GM23248 (cell line): ENCODE measurements at regions not wholly inside any gene's neighbourhood (a gene's known extent, or its start where the extent isn't known, plus 50 kb on each side); places are given as distances from the start of the nearest gene placed in this dataset.

ENCODE experiments used
- DNase-seq: peaks from one replicate; pipeline ENCODE4 v3.0.0-alpha.2; 2015
- H2AFZ ChIP-seq: fragments of 200-600 bp; sonication (generic); 2 replicates; pipeline ENCODE4 v1.6.1; 2016; ENCODE audit warnings: antibody characterized with exemption
- H3F3A ChIP-seq: fragments of 200-600 bp; sonication (generic); 2 replicates; pipeline ENCODE4 v1.6.1; 2016; ENCODE audit warnings: mild to moderate bottlenecking, antibody characterized with exemption, mixed run types; ENCODE audit not compliant: insufficient read depth
- H3K27ac ChIP-seq: fragments of 200-600 bp; sonication (generic); 2 replicates; pipeline ENCODE4 v1.5.1; 2016; ENCODE audit warnings: mild to moderate bottlenecking
- H3K27me3 ChIP-seq: fragments of 200-600 bp; sonication (generic); replicated peaks from 2 replicates; pipeline ENCODE4 v1.6.1; 2016; ENCODE audit warnings: mild to moderate bottlenecking; ENCODE audit not compliant: insufficient read depth
- H3K36me3 ChIP-seq: fragments of 200-600 bp; sonication (generic); 2 replicates; pipeline ENCODE4 v1.6.1; 2016; ENCODE audit warnings: low read depth, mild to moderate bottlenecking
- H3K4me1 ChIP-seq: fragments of 200-600 bp; sonication (generic); 2 replicates; pipeline ENCODE4 v1.6.1; 2016; ENCODE audit warnings: mild to moderate bottlenecking; ENCODE audit not compliant: insufficient read depth
- H3K4me2 ChIP-seq: fragments of 200-600 bp; sonication (generic); one replicate; pipeline ENCODE4 v1.6.1; 2016; ENCODE audit warnings: mild to moderate bottlenecking; ENCODE audit not compliant: unreplicated experiment
- H3K4me3 ChIP-seq: fragments of 200-600 bp; sonication (generic); 2 replicates; pipeline ENCODE4 v1.5.1; 2016; ENCODE audit warnings: mild to moderate bottlenecking
- H3K79me2 ChIP-seq: fragments of 200-600 bp; sonication (generic); 2 replicates; pipeline ENCODE4 v1.6.1; 2016; ENCODE audit warnings: mild to moderate bottlenecking; ENCODE audit not compliant: insufficient read depth
- H3K9ac ChIP-seq: fragments of 200-600 bp; sonication (generic); 2 replicates; pipeline ENCODE4 v1.6.1; 2016; ENCODE audit warnings: mild to moderate bottlenecking
- H3K9me2 ChIP-seq: fragments of 200-600 bp; sonication (generic); 2 replicates; pipeline ENCODE4 v1.6.1; 2016; ENCODE audit warnings: mixed run types, mild to moderate bottlenecking, moderate library complexity; ENCODE audit not compliant: insufficient read depth
- H3K9me3 ChIP-seq: fragments of 200-600 bp; sonication (generic); one replicate; pipeline ENCODE4 v1.6.1; 2017; ENCODE audit warnings: low read depth
- H4K20me1 ChIP-seq: fragments of 200-600 bp; sonication (generic); 2 replicates; pipeline ENCODE4 v1.6.0; 2016; ENCODE audit not compliant: insufficient read depth
- EZH2 ChIP-seq: fragments of 200-600 bp; sonication (generic); IDR thresholded peaks from 2 replicates; pipeline ENCODE4 v1.6.1; 2018; ENCODE audit warnings: antibody characterized with exemption, mild to moderate bottlenecking; ENCODE audit not compliant: insufficient read depth, poor library complexity, severe bottlenecking
- EZH2phosphoT487 ChIP-seq: fragments of 200-600 bp; sonication (generic); IDR thresholded peaks from 2 replicates; pipeline ENCODE4 v1.6.1; 2018; ENCODE audit warnings: antibody characterized with exemption, moderate library complexity, mild to moderate bottlenecking, low read depth; ENCODE audit not compliant: insufficient read depth
- WGBS, 2 experiments: methylation state at CpG; one replicate each; pipeline ENCODE4 v1.1.6; 2015 to 2017; ENCODE audit warnings: low lambda C conversion rate in 2 of 2, low coverage in 1 of 2; ENCODE audit errors: missing lambda C conversion rate in 2 of 2; 5-methylcytosine and 5-hydroxymethylcytosine counted together
- in situ Hi-C: fragments of 300-500 bp; cut with MboI; formaldehyde crosslinking; loops from 2 replicates; pipeline ENCODE4 v1.15.0; 2020

DNA sequence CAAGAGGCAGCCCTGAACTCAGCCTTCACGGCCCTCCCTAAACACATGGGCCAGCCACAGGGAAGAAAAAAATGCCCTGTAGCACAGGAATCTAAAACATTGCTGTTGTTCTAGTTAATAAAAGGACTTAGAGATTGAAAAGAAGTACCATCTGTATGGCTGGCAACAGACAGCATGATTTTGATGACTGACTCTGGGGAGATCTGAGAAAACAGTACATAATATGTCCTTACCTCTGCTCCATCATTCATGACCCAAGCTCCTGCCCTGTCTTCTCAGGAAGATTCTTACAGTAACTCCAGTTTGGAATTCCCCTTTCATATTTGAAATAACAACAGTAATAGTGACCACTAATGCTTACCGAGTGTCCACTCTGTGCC, 244.2 kb downstream of the ETS1 start:
- Histone ChIP-seq H3F3A (peaks cover 30% of the 10 kb centered on the region), H3K4me3 (no peak overlapping the region), H3K9me2 (no peaks in the 10 kb centered on the region), H4K20me1 (no peaks in the 10 kb centered on the region), H3K9ac (no peak overlapping the region; the same call in 1 of the 2 replicates), H3K4me2 (no peak overlapping the region), H2AFZ (peak overlapping the region; percentile 23; the same call in 1 of the 2 replicates), H3K4me1 (peaks cover 16% of the 10 kb centered on the region), H3K79me2 (no peaks in the 10 kb centered on the region), H3K36me3 (no peaks in the 10 kb centered on the region), H3K27ac (peak overlapping the region; percentile 49), H3K27me3 (no peaks in the 10 kb centered on the region), H3K9me3 (no peaks in the 10 kb centered on the region)
- in situ Hi-C loops = no loop called here
- DNase-seq = no peak
- TF ChIP-seq EZH2phosphoT487 (no peak), EZH2 (no peak)
- 48 to 50% methylated on average over 2 of the region's 2 CpGs for WGBS, 2 experiments

DNA sequence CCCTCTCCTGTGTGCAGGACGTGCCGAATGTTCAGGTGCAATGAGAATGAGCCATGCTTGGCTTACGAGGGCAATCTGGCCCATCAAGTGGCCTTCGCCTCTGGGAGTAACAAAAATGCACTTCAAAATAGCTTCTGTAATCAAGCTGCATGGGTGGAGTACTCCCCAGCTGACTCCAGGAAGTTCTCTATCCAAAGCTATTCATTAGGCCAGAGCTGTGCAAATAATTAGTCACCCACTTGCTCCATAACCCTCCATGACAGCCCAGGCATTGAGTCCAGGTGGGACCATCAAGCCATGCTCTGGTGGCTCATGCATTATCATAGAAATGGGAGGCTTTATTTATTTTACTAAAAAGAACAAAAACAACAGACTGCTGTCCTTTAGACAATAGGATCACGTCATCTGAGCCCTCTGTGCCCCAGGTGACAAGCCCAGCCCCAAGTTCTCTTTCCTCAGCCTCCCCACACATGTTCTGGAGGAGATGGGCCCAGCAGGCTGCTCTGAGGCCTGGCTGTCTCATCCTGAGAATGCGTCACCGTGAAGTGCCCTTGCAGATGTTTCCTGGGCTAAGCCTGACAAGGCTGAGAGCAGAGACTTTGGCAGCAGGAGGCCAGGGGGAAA, 244.7 kb downstream of the ETS1 start:
- in situ Hi-C loops = no loop called here
- no peak overlapping the region; the same call in 1 of the 2 replicates for H3K9ac ChIP-seq
- peaks cover 16% of the 10 kb centered on the region for H3K4me1 ChIP-seq
- H3F3A ChIP-seq = peaks cover 30% of the 10 kb centered on the region
- no peaks in the 10 kb centered on the region for H3K79me2 ChIP-seq
- no peaks in the 10 kb centered on the region for H3K36me3 ChIP-seq
- H3K27ac ChIP-seq = peak overlapping the region; percentile 49
- no peak overlapping the region for H3K4me3 ChIP-seq
- no peaks in the 10 kb centered on the region for H3K9me2 ChIP-seq
- no peak overlapping the region for H3K4me2 ChIP-seq
- DNase-seq = peak; percentile 88
- H3K27me3 ChIP-seq = no peaks in the 10 kb centered on the region
- 29 to 38% methylated on average over 7 of the region's 7 CpGs for WGBS, 2 experiments
- H4K20me1 ChIP-seq = no peaks in the 10 kb centered on the region
- TF ChIP-seq EZH2 (no peak), EZH2phosphoT487 (no peak)
- H2AFZ ChIP-seq = peak overlapping the region; percentile 23; the same call in 1 of the 2 replicates
- H3K9me3 ChIP-seq = no peaks in the 10 kb centered on the region

DNA sequence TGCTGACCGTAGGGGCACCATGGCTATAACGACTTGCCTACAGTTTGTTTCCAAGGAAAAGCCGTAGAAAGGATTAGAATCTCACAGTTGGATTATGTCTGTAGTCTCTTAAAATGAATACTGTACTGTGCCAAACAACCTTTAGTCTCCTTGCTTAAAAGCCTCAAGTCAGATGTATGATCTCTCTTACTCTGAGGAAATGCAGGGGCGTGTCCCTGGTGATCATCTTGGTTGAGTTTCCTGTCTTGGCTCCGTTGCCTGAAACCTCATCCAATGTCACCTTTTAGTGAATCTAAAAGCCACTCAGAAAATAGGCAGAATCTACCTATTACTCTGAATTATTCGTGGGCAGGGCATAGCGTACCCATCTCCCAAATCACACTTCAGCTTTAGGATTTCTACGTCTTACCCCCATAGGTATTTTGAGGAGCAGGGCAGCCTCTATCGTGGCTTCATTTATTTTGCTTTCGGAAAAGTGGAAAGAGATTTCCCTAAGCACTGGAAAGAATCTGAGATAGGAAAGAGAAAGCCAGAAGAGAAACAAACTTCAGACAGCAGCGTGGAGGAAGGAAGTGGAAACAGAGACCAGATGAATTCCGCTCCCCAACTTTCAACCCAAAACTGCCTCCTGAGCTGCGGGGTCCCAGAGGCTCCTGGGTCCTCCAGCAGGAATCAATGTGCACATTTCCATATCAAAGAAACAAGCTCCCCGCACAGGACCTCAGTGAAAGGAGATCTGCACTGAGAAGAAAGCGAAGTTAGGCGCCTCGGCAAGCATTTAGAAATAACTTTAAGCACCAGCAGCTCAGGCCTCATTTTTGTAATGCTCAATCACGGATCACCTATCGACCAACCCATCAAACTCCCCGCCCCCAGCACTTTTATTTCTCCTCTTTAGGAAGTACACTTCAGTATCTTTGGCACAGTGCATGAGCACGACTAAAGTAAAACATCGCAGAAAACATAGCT, 245.8 kb downstream of the ETS1 start:
- H2AFZ ChIP-seq = no peak overlapping the region
- H3K4me1 ChIP-seq = peaks cover 16% of the 10 kb centered on the region
- WGBS, 2 experiments = 92 to 93% methylated on average over 22 of the region's 22 CpGs
- no peaks in the 10 kb centered on the region for H3K36me3 ChIP-seq
- peak; percentile 25 for DNase-seq
- in situ Hi-C loops = no loop called here
- H3K4me3 ChIP-seq = no peak overlapping the region
- no peaks in the 10 kb centered on the region for H4K20me1 ChIP-seq
- TF ChIP-seq EZH2phosphoT487 (no peak), EZH2 (no peak)
- no peaks in the 10 kb centered on the region for H3K79me2 ChIP-seq
- H3K4me2 ChIP-seq = no peak overlapping the region
- H3F3A ChIP-seq = peaks cover 29% of the 10 kb centered on the region
- H3K9ac ChIP-seq = no peak overlapping the region
- no peaks in the 10 kb centered on the region for H3K9me3 ChIP-seq
- peak overlapping the region; percentile 49; the same call in 1 of the 2 replicates for H3K27ac ChIP-seq
- H3K27me3 ChIP-seq = no peaks in the 10 kb centered on the region
- H3K9me2 ChIP-seq = no peaks in the 10 kb centered on the region

DNA sequence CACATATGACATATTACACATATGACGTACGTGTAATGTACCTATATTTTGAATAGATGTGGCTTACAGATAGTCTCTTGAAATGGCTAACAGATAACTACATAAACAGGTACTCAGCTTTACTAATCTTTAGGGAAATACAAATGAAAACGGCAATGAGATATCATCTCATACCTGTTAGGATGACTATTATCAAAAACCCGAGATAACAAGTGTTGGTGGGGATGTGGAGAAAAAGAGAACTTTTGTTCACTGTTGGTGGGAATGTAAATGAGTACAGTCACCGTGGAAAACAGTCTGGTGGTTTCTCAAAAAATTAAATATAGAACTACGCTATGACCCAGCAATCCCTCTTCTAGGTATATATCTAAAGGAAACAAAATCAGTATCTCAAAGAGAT, 247.6 kb downstream of the ETS1 start:
- H3K9ac ChIP-seq = no peak overlapping the region
- H3K79me2 ChIP-seq = no peaks in the 10 kb centered on the region
- DNase-seq = no peak
- H3K36me3 ChIP-seq = no peaks in the 10 kb centered on the region
- no peak overlapping the region for H2AFZ ChIP-seq
- in situ Hi-C loops = no loop called here
- peaks cover 26% of the 10 kb centered on the region for H3F3A ChIP-seq
- peaks cover 16% of the 10 kb centered on the region for H3K4me1 ChIP-seq
- no peaks in the 10 kb centered on the region for H3K9me2 ChIP-seq
- H3K27me3 ChIP-seq = no peaks in the 10 kb centered on the region
- 92 to 93% methylated on average over 6 of the region's 6 CpGs for WGBS, 2 experiments
- no peak for TF ChIP-seq EZH2phosphoT487
- TF ChIP-seq EZH2 = no peak
- no peak overlapping the region for H3K4me2 ChIP-seq
- H3K27ac ChIP-seq = no peak overlapping the region
- no peak overlapping the region for H3K4me3 ChIP-seq
- H3K9me3 ChIP-seq = no peaks in the 10 kb centered on the region
- no peaks in the 10 kb centered on the region for H4K20me1 ChIP-seq
